HG03469 (cell line): ENCODE measurements at regions not wholly inside any gene's neighbourhood (a gene's known extent, or its start where the extent isn't known, plus 50 kb on each side); places are given as distances from the start of the nearest gene placed in this dataset.

Source experiments
- ATAC-seq: cut with Tn5 transposase; IDR thresholded peaks from one replicate; pipeline ENCODE4 v1.9.1; 2021; ENCODE audit warnings: mild to moderate bottlenecking, moderate library complexity, moderate number of reproducible peaks; ENCODE audit not compliant: unreplicated experiment

DNA sequence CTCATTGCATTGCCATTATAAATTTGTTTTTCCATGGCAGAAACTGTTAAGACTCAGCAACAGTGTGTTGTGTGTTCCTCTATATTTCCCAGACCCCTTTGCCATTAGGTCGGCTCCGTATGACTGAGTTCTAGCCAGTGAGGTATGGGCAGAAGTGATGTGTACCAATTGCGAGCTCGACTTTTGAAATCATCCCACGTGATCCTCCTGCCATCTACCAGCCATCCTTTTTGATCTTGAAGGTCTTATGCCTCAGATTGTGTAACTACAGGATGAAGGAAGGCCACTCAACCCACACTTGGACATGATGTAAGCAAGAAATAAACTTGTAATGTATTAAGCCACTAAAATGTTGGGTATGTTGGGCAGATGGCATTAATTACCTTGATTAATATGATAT is 562.3 kb downstream of the PDCD6IP start:
- ATAC-seq: no peak

DNA sequence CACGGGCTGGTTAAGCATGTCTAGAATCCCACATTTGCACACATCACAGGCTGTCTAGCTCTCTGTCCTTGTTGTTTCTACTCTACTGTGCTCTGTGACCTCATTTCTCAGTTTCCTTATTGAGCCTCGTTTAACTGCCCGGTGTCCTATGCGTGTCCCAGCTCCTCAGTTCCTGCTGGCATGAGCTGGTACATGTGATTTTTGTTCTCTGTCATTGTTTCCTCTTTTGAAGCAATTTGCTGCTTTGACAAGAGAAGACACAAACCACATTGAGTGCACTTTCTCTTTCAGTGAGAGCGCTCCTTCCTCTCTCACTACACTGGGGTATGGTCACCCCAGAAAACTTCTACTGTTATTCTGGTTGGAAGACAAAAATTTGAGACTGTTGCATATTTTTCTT is 563.5 kb downstream of the PDCD6IP start:
- peak; percentile 94 for ATAC-seq

DNA sequence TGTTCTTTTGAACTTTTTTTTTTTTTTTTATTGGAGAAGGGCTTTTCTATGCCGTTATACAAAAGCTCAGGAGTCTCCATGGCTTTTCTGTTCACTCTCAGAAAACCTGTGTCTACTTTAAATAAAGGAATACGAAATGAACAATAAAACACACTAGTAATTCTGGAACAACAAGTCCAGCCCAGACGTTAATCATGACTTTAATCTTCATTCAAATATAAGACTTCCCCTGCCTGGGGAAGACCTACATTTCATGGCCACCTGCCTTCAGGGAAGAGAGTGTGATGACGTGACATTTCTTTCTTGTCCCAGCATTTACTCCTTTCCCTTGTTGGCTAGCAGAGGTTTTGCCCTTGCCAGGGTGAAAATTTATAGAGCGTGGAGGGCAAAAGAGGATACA is 564.5 kb downstream of the PDCD6IP start:
- no peak for ATAC-seq

DNA sequence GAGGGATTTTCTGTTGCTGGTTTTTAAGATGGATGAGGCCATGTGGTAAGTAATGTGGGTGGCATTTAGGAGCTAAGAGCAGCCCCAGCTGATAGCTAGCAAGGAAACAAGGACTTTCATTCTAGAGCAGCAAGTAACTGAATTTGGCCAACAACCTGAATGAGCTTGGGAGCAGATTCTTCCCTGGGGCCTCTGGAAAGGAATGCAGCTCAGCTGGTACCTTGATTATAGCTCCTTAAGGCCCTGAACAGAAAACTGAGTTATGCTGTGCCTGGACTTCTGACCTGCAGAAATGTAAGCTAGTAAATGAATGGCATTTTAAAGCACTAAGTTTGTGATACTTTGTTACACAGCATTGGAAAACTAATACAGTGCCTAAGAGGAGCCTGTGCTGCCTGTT is 565.5 kb downstream of the PDCD6IP start:
- ATAC-seq: no peak

DNA sequence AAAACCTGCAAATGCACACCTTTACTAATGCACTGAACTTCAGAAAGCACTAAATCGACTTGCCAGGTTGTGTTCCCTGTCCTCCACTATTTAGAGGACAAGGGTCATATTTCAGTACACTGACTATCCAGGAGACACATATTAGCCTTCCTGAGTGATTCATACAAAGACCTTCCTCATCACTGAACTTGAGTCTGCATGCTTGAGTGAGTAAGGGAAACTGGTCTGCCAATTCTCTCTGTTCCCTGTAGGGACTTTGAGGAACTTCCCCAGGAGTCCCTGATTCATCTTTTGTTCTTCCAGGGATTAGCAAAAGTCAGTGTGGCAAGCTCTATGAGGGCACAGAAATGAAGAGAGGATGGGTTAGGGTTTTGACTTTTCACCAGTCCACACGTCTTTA is 565.9 kb downstream of the PDCD6IP start:
- no peak for ATAC-seq

DNA sequence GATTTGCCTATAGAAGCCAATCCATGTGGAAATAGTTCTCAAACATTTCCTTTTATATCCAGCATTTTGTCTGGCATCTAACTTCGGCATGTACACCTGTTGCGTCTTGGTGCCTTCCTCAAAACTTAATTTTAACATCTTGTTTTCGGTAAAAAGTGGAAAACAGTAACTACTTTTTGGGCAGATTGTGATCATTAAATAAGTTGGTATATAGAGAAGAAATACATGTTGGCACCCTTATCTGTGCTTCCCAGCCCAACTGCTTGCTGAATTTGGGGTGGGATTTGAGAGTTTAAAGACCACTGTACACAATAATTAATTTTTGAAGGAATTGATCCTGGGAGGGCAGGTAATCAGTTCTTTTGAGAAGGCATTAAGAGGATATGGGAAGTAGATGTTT is 566.8 kb downstream of the PDCD6IP start:
- no peak for ATAC-seq

DNA sequence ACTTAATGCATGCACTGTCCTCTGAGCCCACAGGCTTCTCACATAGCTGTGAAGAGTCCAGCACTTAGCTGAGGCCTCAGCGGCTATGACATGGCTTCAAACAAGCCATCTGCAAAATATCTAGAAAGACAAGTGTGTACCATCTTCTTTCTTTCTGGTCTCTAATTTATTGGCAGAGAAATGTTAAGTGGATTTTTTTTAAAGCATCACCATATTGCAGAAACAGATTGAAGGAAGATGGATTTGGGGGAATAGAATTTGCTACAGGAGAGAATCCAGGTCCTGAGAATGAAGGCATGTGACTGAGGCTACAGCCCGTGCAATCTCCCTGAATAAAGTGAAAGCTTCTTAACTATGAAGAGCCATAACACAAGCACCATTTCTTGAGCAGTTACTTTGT is 567.3 kb downstream of the PDCD6IP start:
- no peak for ATAC-seq

DNA sequence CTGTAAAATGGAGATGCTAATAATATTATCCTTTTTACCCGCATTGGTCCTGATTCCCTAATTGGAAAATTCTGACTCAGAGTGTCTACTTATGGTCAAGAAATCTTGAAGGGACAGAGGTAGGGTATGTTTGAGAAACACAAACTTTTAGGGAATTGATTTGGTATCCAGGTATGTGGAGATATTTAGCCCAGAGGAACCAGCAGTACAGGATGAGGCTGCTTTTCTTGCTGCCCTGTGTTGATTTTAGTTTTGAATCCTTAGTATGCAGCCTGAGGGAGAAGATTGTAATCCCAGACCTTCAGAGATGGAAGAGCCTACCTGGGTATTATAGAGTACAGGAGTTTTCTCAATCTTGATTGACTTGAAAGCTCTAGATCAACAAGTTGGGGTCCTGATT is 569.1 kb downstream of the PDCD6IP start:
- no peak for ATAC-seq

DNA sequence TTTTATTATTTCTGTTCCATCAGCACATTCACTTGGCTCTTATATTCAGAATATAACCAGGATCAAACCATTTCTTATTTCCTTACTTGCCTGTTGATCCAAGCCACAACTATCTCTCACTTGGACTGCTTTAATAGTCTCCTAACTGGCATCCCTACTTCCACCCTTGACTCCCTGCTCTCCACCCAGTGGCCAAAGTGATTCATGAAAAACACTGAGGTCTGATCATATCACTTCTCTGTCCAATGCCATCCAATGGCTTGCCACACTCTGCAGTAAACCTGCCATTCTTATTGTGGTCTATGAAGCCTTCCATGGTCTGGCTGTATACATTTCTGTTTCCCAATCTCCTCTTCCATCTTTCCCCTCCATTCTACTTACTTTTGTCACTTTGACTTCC is 576.1 kb downstream of the PDCD6IP start:
- no peak for ATAC-seq

DNA sequence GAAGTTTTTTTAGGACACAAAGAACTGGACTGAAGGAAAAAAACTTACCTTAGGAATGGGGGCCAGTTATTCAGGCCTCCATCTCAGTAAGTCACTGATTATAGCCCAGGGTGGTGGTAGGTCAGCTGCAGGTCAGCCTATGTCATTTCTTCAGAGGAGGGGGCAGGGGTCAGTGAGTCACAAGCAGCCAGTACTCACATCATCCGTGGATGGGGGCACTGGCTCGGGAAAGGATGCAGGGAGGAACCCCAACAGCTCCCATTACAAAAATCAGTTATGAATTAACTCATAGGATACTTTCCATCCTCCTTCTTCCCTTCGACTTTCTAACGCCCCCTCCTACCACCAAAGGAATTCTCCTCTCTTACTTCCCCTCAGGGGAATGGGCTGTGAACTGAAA is 578.3 kb downstream of the PDCD6IP start:
- no peak for ATAC-seq

DNA sequence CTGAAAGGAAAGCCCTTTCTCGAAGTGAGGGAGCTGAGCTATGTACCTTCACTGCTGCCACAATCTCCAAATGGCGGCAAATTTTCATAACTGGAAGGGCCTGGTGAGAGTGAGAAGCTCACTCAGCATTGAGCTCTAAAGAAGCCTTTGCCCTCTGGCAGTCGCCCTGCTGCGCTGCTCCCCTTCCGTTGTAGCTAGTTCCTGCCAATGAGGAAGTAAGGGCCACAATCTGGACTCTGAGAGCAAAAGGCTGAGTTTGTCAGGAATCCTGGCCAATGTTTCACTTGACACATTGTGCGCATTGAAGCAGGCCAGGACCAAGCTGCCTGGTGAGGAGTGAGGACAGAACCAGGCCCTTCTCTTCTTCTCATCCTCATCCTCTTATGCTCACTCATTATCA is 579.5 kb downstream of the PDCD6IP start:
- no peak for ATAC-seq

DNA sequence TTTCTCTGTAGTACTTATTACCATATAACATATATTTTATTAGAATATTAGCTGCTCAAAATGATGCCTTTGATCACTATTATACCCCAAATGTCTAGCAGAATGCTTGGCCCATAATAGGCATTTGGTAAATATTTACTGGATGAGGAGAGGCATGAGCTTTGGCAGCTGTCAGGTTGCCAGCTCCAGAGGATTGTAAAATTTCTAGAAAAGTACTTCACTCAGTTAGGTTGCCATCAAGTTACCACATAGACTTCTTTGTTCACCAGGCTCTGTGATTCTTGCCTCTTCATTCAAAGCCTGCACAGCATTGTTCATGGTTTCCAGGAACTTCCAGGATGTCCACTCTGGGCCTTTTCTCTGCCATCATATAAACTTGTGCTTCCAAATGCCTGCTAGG is 582.8 kb downstream of the PDCD6IP start:
- ATAC-seq: no peak

DNA sequence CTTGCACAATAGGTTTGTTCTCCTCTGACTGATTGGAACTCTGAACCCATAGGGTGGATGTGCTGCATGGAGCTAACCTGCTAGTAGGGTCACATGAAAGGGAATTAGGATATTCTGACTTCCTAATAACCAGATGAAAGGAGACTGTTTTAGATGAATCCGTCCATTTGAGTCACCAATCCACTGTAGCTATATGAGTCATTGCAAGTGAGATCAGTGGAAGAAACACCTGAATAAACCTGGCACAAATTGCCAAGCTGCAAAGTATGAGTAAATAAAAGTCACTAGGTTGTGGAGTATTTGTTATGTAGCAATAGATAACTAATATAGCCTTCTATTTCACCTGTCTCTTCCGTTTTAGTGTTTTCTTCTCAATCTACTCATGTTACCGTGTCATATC is 584.4 kb downstream of the PDCD6IP start:
- ATAC-seq: no peak

DNA sequence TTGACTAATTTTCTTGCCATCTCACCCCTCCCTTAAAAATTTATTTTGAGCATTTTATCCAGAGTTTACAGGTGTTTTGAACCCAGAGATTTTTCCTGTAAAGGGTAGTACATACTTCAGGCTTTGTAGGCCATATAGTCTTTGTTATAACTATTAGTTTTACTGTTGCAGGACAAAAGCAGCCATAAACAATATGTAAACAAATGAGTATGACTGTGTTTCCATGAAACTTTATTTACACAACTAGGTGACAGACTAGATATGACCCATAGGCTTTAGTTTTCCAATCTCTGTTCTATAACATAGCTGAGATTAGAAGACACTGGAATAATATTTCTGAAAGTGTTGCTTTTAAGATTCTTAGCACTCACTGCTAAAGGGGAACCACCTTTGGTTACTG is 587.9 kb downstream of the PDCD6IP start:
- ATAC-seq: no peak

DNA sequence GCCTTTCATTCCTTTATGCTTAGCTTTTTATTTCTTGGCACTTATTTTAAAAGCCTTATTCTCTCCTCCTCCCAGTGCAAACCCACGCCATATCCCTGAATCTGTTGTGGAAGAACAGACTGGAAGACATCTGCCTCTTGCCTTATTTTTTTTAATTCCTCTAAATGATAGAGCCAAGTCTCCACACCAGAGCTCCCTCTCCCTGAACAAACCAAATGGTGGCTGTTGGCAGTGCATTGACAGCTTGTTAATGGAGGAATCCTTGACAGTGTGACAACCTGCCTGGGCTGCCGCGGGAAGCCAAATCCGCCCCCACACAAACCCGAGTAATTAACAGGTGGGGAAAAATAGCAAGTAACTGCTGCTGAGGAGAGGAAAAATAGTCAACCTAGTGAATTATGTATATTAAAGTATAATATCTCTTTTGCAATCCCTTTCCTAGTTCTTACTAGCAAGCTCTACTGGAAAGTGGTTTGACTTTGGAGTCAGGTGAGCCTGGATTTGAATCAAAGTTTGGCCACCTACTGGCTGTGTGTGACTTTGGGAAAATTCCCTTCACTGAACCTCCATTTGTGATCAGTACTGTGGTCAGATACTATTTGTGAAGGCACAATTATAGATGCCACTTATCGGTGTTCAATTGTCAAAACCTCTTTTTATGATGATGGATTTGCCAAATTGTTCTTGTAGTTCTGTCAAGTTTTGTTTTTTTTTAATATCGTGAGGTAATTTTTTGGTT is 589.6 kb downstream of the PDCD6IP start:
- no peak for ATAC-seq

DNA sequence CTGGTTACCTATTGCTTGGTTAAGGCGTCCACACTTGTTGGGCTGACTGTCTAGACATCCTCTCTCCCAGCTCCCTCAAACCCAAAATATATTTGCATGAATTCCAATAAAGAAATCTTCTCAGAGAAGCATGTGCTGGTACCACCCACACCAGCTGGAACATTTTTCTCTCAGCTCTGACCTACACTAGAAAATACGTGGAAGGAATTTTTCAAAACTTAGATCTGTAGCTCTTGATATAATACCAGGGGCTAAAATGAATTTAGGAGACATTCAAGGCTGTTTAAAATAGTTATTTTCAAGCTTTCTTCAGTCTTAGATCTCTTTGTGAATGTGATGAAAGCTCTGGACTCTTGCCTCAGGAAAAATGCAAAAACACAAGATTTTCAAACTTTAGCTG is 590.4 kb downstream of the PDCD6IP start:
- no peak for ATAC-seq

DNA sequence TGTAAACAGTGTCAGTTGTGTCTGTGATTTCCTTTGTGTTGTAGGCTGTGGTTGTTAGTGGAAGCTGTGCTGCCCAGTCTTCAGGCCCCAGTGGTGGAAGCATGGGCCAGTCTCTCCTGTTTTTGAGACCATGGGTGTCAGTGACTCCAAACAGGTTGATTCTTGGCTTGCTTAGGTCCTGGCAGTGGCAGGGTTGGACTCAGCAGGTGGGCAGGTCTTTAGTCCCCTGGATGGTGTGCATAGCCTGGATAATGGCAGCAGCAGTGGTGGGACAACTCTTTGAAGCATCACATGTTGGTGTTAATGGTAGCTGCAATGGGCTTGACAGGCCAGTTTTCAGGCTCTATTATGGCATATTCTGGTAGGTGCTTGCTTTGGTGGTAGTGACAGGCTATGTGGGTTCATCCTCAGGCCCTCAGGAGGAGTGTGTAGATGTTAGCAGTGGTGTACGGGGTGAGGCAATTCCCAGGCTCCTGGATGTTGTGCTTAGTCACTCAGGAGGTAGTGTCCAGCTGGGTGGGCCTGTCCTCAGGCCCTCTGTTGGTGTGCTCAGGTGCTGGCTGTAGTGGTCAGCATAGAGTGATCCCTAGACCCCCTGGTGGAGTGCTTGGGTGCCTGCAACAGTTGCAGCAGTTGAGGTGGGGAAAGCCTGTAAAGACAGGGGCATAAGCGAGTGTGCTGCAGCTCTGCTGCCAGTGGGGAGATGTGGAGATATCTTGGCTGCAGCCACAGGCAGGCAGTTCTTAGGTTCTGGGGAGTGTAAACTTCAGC is 596.7 kb downstream of the PDCD6IP start:
- ATAC-seq: no peak

DNA sequence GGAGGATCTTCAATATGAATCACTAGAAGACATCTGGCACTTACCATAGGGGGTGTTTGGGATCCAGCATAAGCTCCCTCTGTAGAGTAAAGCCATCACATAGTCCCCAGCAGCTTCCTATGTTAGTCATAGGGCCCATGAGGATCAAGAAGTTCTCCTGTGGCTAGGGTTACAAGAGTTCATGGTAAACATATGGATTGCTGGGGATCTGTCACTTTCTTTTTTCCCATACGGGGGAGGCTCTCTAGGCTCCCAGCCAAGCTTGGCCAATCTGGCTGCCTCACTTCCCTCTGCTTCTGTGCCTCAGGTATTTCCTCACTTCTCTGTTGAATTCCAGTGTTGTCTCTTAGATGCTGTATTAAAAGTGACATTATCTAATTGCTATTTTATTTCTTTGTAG is 597.9 kb downstream of the PDCD6IP start:
- ATAC-seq: no peak

DNA sequence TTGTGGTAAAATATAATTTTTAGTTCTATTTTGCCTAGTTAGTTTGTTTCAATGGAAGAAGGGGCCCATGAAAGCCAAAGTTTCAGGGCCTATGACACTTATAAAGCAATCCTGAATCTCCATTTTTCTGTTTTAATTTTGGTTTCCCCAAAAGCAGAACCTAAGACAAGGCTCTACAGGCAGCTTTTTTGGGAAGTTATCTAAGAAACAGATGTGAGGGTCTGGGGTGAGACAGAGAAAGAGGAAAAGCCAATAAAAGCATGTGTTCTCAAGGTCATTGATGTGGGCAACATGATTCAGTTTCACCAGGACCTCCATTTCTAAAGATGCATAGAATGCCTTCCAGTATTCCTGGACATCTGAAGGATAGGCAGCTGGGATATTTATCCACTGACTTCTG is 598.5 kb downstream of the PDCD6IP start:
- no peak for ATAC-seq

DNA sequence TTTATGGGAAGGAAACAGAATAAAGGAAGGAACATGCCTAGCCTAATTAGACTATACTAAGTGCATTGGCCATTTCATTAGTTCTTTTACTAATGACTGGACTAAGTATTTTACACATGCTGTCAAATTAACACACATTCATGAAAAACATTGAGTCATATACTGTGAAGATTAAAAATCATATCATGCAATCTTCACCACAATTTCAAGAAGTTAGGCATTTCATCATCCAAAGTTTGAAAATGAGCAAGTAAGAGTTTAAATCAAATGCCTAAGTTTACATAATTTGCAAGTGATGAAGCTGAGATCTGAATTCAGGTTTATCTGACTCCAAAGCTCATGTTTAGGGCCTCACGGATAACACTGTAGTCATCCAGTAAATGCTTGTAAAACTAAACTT is 601.0 kb downstream of the PDCD6IP start:
- no peak for ATAC-seq

DNA sequence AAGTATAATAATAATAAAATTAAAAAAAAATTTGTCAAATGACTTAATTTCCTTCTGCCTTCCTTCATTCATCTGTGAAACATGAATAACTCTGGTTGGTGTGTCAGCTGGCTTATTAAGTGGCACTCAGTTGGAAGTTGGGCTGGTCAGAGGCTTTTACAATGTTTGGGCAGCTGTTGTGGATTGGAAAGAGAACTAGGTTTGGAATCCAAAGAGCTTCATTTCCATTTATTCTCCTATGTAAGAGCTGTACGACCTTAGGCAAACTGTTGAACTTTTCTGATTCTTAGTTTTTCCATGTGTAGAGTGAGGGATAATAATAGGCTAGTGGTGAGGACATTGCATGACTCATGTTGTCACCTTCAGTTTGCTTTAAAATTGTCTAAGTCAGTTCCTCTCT is 606.7 kb downstream of the PDCD6IP start:
- no peak for ATAC-seq

DNA sequence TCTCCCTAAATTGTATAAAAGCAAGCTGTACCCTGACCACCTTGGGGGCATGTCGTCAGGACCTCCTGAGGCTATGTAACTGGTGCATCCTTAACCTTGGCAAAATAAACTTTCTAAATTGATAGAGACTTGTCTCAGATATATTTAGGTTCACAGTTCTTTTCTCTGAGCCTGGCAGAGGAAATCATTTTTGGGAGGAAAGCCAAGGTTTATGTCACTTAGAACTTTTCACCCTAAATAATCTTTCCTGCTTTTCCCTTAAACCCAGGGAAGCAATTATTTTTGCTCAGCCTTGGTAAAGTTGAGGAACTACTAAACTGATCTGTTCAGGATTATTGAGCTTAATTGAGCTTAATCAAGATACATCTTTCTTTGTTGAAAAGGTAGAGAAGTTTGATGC is 608.9 kb downstream of the PDCD6IP start:
- no peak for ATAC-seq

DNA sequence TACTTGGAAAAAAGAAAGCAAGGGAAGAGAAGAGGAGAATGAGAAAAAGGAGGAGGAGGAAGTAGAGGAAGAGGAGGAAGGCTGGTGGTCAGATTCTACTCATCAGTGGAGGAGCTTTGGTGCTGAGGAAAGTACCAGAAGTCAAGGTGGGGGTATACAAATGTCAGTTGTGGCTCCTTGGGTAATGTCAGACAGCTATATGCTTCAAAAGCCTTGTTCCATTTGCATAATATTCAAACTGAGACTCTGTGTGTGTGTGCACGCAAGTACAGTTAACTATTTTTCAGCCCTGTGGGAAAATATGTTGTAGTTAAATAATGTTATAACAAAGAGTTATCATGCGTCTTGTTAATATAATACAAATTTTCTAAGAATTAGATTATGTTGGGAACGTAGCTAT is 609.7 kb downstream of the PDCD6IP start:
- peak; percentile 61 for ATAC-seq
